ENCODE measurements at regions not wholly inside any gene's neighbourhood (a gene's known extent, or its start where the extent isn't known, plus 50 kb on each side); places are given as distances from the start of the nearest gene placed in this dataset.
"Not testable (repeated sequence)": the region's sequence is repeated elsewhere in the genome, so short reads cannot be mapped to it uniquely, and the experiment has no call there.

- DNase-seq (ENCODE audit: low read depth in 2 of 2), result no peak
Measured at GRCh38 chr1:194442901-194443575, 1256.6 kb upstream of the B3GALT2 start.

GRCh38 chr1:194437135-194437534 is 1250.7 kb upstream of the B3GALT2 start:
- DNase-seq (ENCODE audit: low read depth in 2 of 2), result no peak

GRCh38 chr1:194431121-194431520 is 1244.7 kb upstream of the B3GALT2 start:
- DNase-seq (ENCODE audit: low read depth in 2 of 2), result no peak

- DNase-seq (ENCODE audit: low read depth in 2 of 2), result no peak
Measured at GRCh38 chr1:194420706-194421105, 1234.3 kb upstream of the B3GALT2 start.

- no peak for DNase-seq (ENCODE audit: low read depth in 2 of 2)
Measured at GRCh38 chr1:194419721-194420120, 1233.3 kb upstream of the B3GALT2 start.

- DNase-seq (ENCODE audit: low read depth in 2 of 2), result no peak
Measured at GRCh38 chr1:194410756-194411155, 1224.3 kb upstream of the B3GALT2 start.

- DNase-seq (ENCODE audit: low read depth in 2 of 2), result not testable (repeated sequence)
Measured at GRCh38 chr1:194407238-194407637, 1220.8 kb upstream of the B3GALT2 start.

- DNase-seq (ENCODE audit: low read depth in 2 of 2), result no peak
Measured at GRCh38 chr1:194394676-194395075, 1208.3 kb upstream of the B3GALT2 start.

GRCh38 chr1:194387531-194387930 is 1201.1 kb upstream of the B3GALT2 start:
- no peak for DNase-seq (ENCODE audit: low read depth in 2 of 2)

GRCh38 chr1:194378517-194378916 is 1192.1 kb upstream of the B3GALT2 start:
- no peak for DNase-seq (ENCODE audit: low read depth in 2 of 2)

GRCh38 chr1:194374649-194375048 is 1188.2 kb upstream of the B3GALT2 start:
- no peak for DNase-seq (ENCODE audit: low read depth in 2 of 2)

GRCh38 chr1:194372266-194372665 is 1185.9 kb upstream of the B3GALT2 start:
- DNase-seq (ENCODE audit: low read depth in 2 of 2), result no peak

- no peak for DNase-seq (ENCODE audit: low read depth in 2 of 2)
Measured at GRCh38 chr1:194369622-194370021, 1183.2 kb upstream of the B3GALT2 start.

- DNase-seq (ENCODE audit: low read depth in 2 of 2), result no peak
Measured at GRCh38 chr1:194369060-194369459, 1182.6 kb upstream of the B3GALT2 start.

- no peak for DNase-seq (ENCODE audit: low read depth in 2 of 2)
Measured at GRCh38 chr1:194367121-194367520, 1180.7 kb upstream of the B3GALT2 start.

- no peak for DNase-seq (ENCODE audit: low read depth in 2 of 2)
Measured at GRCh38 chr1:194366705-194367104, 1180.3 kb upstream of the B3GALT2 start.

GRCh38 chr1:194362327-194362726 is 1175.9 kb upstream of the B3GALT2 start:
- no peak for DNase-seq (ENCODE audit: low read depth in 2 of 2)

- no peak for DNase-seq (ENCODE audit: low read depth in 2 of 2)
Measured at GRCh38 chr1:194361374-194362131, 1175.1 kb upstream of the B3GALT2 start.

GRCh38 chr1:194358208-194358581 is 1171.8 kb upstream of the B3GALT2 start:
- no peak for DNase-seq (ENCODE audit: low read depth in 2 of 2)

- not testable (repeated sequence) for DNase-seq (ENCODE audit: low read depth in 2 of 2)
Measured at GRCh38 chr1:194357573-194358207, 1171.3 kb upstream of the B3GALT2 start.

GRCh38 chr1:194355488-194356106 is 1169.2 kb upstream of the B3GALT2 start:
- no peak for DNase-seq (ENCODE audit: low read depth in 2 of 2)

- DNase-seq (ENCODE audit: low read depth in 2 of 2), result no peak
Measured at GRCh38 chr1:194353121-194353520, 1166.7 kb upstream of the B3GALT2 start.

Measured in stimulated activated CD8-positive, alpha-beta memory T cell treated with anti-CD3 and anti-CD28 coated beads, Interleukin-15, amount 100 ng/mL, for 48 hours (primary cell).